B cell (primary cell): ENCODE measurements at regions not wholly inside any gene's neighbourhood (a gene's known extent, or its start where the extent isn't known, plus 50 kb on each side); places are given as distances from the start of the nearest gene placed in this dataset.

Source experiments
- ATAC-seq: fragments of 200-7000 bp; cut with Tn5 transposase; one replicate; pipeline ENCODE4 v1.10.0; 2021; ENCODE audit warnings: low read depth, mild to moderate bottlenecking, moderate number of reproducible peaks, moderate library complexity
- CTCF ChIA-PET: fragments of 350-600 bp; sonication (Branson Sonifier 250); formaldehyde crosslinking; loops from one replicate; lab custom pipeline; 2021; ENCODE audit warnings: antibody characterized with exemption, inconsistent platforms; lab: Charles Lee
- POLR2A ChIA-PET: fragments of 350-600 bp; sonication (Branson Sonifier 250); formaldehyde crosslinking; loops from one replicate; lab custom pipeline; 2021; ENCODE audit warnings: antibody characterized with exemption; lab: Charles Lee
- DNase-seq: peaks from one replicate; pipeline ENCODE4 v3.0.0; 2013
- H2AFZ ChIP-seq: 2 replicates; pipeline ENCODE4 v1.6.1; 2012; ENCODE audit warnings: mild to moderate bottlenecking, low read depth, low read length; ENCODE audit not compliant: insufficient read depth, poor library complexity, severe bottlenecking
- H3K27ac ChIP-seq, 2 donors: 1 replicate in 1 of 2; 2 replicates in 1 of 2; pipeline ENCODE4 v1.5.1; 2012 to 2013; ENCODE audit warnings: low read length in 2 of 2, mild to moderate bottlenecking in 2 of 2, moderate library complexity in 1 of 2
- H3K27me3 ChIP-seq, 4 experiments: fragments of 200-600 bp in 1 of 4; sonication (generic) in 1 of 4; replicated peaks in 1 of 4; 1 replicate in 2 of 4; 2 replicates in 2 of 4; pipeline versions ENCODE4 v1.6.1 to v1.7.0; 2013 to 2016; ENCODE audit warnings: low read length in 3 of 4, mild to moderate bottlenecking in 2 of 4, mixed read lengths in 1 of 4, moderate library complexity in 1 of 4; ENCODE audit not compliant: insufficient read depth in 4 of 4, control insufficient read depth in 3 of 4; ENCODE audit errors: control extremely low read depth in 1 of 4
- H3K36me3 ChIP-seq, 2 experiments: replicated peaks in 1 of 2; 1 replicate in 1 of 2; 2 replicates in 1 of 2; pipeline versions ENCODE4 v1.6.1 to v1.7.1; 2013; ENCODE audit warnings: low read length in 1 of 2; ENCODE audit not compliant: insufficient read depth in 2 of 2, control insufficient read depth in 1 of 2; ENCODE audit errors: control extremely low read depth in 1 of 2, extremely low read depth in 1 of 2
- H3K4me1 ChIP-seq, 2 donors: fragments of 200-600 bp in 1 of 2; sonication (generic) in 1 of 2; 1 replicate in 1 of 2; 2 replicates in 1 of 2; pipeline versions ENCODE4 v1.5.1 to v1.6.1; 2013 to 2017; ENCODE audit warnings: low read length in 2 of 2; ENCODE audit not compliant: control insufficient read depth in 2 of 2, insufficient read depth in 2 of 2
- H3K4me2 ChIP-seq: replicated peaks from 2 replicates; pipeline ENCODE3; 2012; ENCODE audit warnings: mild to moderate bottlenecking, low read depth, low read length; ENCODE audit not compliant: poor library complexity, severe bottlenecking
- H3K4me3 ChIP-seq, 5 experiments: fragments of 200-600 bp in 1 of 5; sonication (generic) in 1 of 5; 1 replicate in 3 of 5; 2 replicates in 2 of 5; pipeline versions ENCODE4 v1.5.1 to v1.7.0; 2011 to 2016; ENCODE audit warnings: low read length in 4 of 5, mild to moderate bottlenecking in 4 of 5, low read depth in 2 of 5, control low read depth in 1 of 5, moderate library complexity in 1 of 5; ENCODE audit not compliant: insufficient read depth in 1 of 5; ENCODE audit errors: control extremely low read depth in 1 of 5, extremely low read depth in 1 of 5
- H3K79me2 ChIP-seq: fragments of 200-600 bp; sonication (generic); one replicate; pipeline ENCODE4 v1.6.0; 2016; ENCODE audit warnings: low read length; ENCODE audit not compliant: control insufficient read depth, insufficient read depth
- H3K9ac ChIP-seq: fragments of 200-600 bp; sonication (generic); 2 replicates; pipeline ENCODE4 v1.6.1; 2017; ENCODE audit warnings: mild to moderate bottlenecking, low read length, moderate library complexity
- H3K9me3 ChIP-seq, 3 donors: one replicate each; pipeline versions ENCODE4 v1.6.1 to v1.7.1; 2013; ENCODE audit warnings: low read length in 2 of 3; ENCODE audit not compliant: control insufficient read depth in 2 of 3, insufficient read depth in 1 of 3; ENCODE audit errors: control extremely low read depth in 1 of 3
- H4K20me1 ChIP-seq: 2 replicates; pipeline ENCODE4 v1.6.0; 2012; ENCODE audit warnings: mild to moderate bottlenecking, low read length; ENCODE audit not compliant: insufficient read depth, control insufficient read depth, poor library complexity, severe bottlenecking
- H3K27ac Mint-ChIP-seq: one replicate; pipeline ENCODE4 v1.8.0; 2021; ENCODE audit warnings: mixed read lengths
- H3K27me3 Mint-ChIP-seq: one replicate; pipeline ENCODE4 v1.8.0; 2021; ENCODE audit warnings: mixed read lengths
- H3K4me1 Mint-ChIP-seq: one replicate; pipeline ENCODE4 v1.8.0; 2021; ENCODE audit warnings: mixed read lengths
- H3K4me3 Mint-ChIP-seq: one replicate; pipeline ENCODE4 v1.8.0; 2021; ENCODE audit warnings: mixed read lengths
- H3K9me3 Mint-ChIP-seq: one replicate; pipeline ENCODE4 v1.8.0; 2022; ENCODE audit warnings: mixed read lengths; ENCODE audit not compliant: insufficient read depth
- EZH2 ChIP-seq: IDR thresholded peaks from 2 replicates; pipeline ENCODE4 v1.6.1; 2012; ENCODE audit warnings: borderline replicate concordance, low read depth, mild to moderate bottlenecking, moderate library complexity, low read length; ENCODE audit not compliant: insufficient read depth, poor library complexity, severe bottlenecking
- whole genome bisulfite sequencing: methylation state at CpG from one replicate; pipeline ENCODE4 v1.1.5; 2013; ENCODE audit warnings: missing lambda C conversion rate; ENCODE audit not compliant: insufficient coverage; 5-methylcytosine and 5-hydroxymethylcytosine counted together
- intact Hi-C: fragments of 100-400 bp; cut with micrococcal nuclease; formaldehyde crosslinking; loops from one replicate; pipeline ENCODE4 v1.10.0; 2022
- TF ChIP-seq, protein P1 (sequence below): fragments of 200-600 bp; IDR thresholded peaks from one replicate; pipeline ENCODE4 v1.8.0; 2022; ENCODE audit warnings: antibody characterized with exemption, mild to moderate bottlenecking

DNA sequence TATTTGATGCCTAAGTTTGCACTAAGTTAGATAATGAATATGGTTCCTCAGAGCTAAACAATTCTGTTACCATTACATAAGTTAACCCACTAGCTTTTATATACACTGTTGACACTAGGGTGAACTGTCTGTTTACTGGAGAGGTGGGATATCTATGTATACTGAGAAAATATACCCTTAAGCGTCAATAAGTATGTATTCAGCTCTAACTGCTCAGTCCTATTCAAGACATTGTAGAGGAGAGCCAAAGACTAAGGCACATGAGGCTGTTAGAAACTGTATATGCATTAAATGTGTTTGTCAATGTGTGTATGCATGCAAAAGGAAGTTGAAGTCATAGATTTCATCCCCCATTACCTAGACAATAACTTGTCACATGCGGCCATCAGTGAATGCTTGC, 710.0 kb downstream of the TDRD15 start:
- Mint-ChIP-seq H3K4me1 (no peaks in the 10 kb centered on the region), H3K9me3 (no peaks in the 10 kb centered on the region), H3K27me3 (no peaks in the 10 kb centered on the region), H3K4me3 (no peak overlapping the region), H3K27ac (no peak overlapping the region)
- ChIA-PET POLR2A (no interaction called here), CTCF (no interaction called here)
- no peak overlapping the region for H3K9ac ChIP-seq
- H3K36me3 ChIP-seq, result no peaks in the 10 kb centered on the region
- no peaks in the 10 kb centered on the region for H3K4me1 ChIP-seq
- intact Hi-C loops, result no loop called here
- TF ChIP-seq EZH2, result no peak
- TF ChIP-seq, protein P1, sequence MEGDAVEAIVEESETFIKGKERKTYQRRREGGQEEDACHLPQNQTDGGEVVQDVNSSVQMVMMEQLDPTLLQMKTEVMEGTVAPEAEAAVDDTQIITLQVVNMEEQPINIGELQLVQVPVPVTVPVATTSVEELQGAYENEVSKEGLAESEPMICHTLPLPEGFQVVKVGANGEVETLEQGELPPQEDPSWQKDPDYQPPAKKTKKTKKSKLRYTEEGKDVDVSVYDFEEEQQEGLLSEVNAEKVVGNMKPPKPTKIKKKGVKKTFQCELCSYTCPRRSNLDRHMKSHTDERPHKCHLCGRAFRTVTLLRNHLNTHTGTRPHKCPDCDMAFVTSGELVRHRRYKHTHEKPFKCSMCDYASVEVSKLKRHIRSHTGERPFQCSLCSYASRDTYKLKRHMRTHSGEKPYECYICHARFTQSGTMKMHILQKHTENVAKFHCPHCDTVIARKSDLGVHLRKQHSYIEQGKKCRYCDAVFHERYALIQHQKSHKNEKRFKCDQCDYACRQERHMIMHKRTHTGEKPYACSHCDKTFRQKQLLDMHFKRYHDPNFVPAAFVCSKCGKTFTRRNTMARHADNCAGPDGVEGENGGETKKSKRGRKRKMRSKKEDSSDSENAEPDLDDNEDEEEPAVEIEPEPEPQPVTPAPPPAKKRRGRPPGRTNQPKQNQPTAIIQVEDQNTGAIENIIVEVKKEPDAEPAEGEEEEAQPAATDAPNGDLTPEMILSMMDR, result no peak
- H3K4me2 ChIP-seq, result no peak overlapping the region
- DNase-seq (no peak), ATAC-seq (no peak)
- H2AFZ ChIP-seq, result no peak overlapping the region
- no peaks in the 10 kb centered on the region for H4K20me1 ChIP-seq
- no peaks in the 10 kb centered on the region for H3K27me3 ChIP-seq
- H3K4me3 ChIP-seq, result no peak overlapping the region
- no peaks in the 10 kb centered on the region for H3K79me2 ChIP-seq
- no peaks in the 10 kb centered on the region for H3K9me3 ChIP-seq
- WGBS, result no CpG with 5 or more reads among the region's 2 CpGs
- no peak overlapping the region for H3K27ac ChIP-seq

DNA sequence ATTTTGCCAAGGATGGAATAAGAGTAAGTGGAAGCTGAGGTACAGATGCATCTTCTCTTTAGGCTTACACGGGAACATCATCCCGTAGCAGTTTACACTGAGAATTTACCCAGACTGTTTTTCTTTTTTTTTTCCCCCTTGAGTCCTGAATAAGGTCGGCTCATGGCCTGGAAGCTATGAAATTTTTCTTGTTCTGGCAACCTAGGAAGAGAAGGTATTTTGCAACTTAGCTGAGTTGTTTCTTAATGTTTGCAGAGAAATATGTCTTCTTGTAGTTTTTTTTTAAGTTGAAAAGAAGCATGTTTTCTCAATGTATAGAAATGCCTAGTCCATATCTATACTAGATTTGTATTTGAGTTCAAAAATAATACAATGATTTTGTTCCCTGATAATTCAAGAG, 712.5 kb downstream of the TDRD15 start:
- H3K27me3 ChIP-seq, result no peaks in the 10 kb centered on the region
- DNase-seq (no peak), ATAC-seq (no peak)
- no peak overlapping the region for H3K27ac ChIP-seq
- no peak overlapping the region for H3K4me3 ChIP-seq
- no peak overlapping the region for H2AFZ ChIP-seq
- TF ChIP-seq, protein P1, result no peak
- no peak for TF ChIP-seq EZH2
- 92% methylated on average over 2 of the region's 3 CpGs for WGBS
- no peak overlapping the region for H3K27ac Mint-ChIP-seq
- H3K4me1 Mint-ChIP-seq, result no peaks in the 10 kb centered on the region
- H3K4me1 ChIP-seq, result no peaks in the 10 kb centered on the region
- no peak overlapping the region for H3K4me2 ChIP-seq
- H3K9me3 ChIP-seq, result no peaks in the 10 kb centered on the region
- no peaks in the 10 kb centered on the region for H3K36me3 ChIP-seq
- H4K20me1 ChIP-seq, result no peaks in the 10 kb centered on the region
- no peaks in the 10 kb centered on the region for H3K27me3 Mint-ChIP-seq
- no peak overlapping the region for H3K4me3 Mint-ChIP-seq
- no peaks in the 10 kb centered on the region for H3K79me2 ChIP-seq
- ChIA-PET POLR2A (no interaction called here), CTCF (no interaction called here)
- H3K9ac ChIP-seq, result no peak overlapping the region
- intact Hi-C loops, result no loop called here
- peaks cover 3% of the 10 kb centered on the region for H3K9me3 Mint-ChIP-seq
